ENCODE measurements at regions not wholly inside any gene's neighbourhood (a gene's known extent, or its start where the extent isn't known, plus 50 kb on each side); places are given as distances from the start of the nearest gene placed in this dataset.

DNA sequence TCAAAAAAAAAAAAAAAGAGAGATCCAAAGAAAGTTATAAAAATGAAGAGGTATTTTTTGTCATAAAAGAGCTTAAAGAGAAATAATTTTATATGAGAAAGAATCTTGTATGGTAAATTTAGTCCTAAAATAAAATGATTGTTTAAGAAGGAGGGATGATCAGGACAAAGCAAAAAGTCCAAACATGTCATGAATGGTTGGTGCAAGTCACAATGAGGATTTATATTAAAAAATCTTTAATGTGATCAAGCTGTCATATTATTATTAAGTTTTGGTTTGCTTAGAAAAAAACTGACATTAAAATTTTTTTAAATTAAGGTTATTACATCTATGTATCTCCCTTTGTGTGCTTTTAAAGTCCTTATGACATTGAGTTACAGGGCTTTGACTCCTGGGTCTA, 220.4 kb downstream of the TMEM26 start:
- no peak for ATAC-seq (ENCODE audit: low read depth)

DNA sequence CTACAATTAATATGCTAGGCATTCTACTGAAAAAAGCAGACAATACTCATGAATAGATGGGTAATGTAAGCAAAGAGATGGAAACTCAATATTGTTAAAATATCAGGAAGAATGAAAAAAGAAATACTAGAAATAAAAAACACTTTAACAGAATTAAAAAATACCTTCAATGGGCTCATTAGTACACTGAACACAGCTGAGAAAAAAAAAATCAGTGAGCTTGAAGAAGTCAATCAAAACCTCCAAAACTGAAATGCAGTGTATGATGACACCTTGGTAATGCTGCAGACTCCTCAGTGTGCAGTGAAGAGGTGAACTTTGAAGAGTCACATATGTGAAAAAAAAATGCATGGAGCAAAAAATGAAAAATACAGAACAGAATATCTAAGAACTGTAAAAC, 227.2 kb downstream of the TMEM26 start:
- POLR2A ChIA-PET, result interaction anchor here (0.7 kb wide), 1 partner anchor 1018 kb away, joined by 4 read pairs; no protein-coding TSS in a partner anchor
- Mint-ChIP-seq H3K4me1 (no peaks in the 10 kb centered on the region), H3K27me3 (peaks cover 12% of the 10 kb centered on the region), H3K4me3 (no peak overlapping the region), H3K9me3 (ENCODE audit: insufficient read depth) (peaks cover 5% of the 10 kb centered on the region), H3K27ac (no peak overlapping the region)
- H3K27me3 ChIP-seq (replicated peaks in 1 of 4; ENCODE audit: control extremely low read depth in 1 of 4, control insufficient read depth in 3 of 4, insufficient read depth in 4 of 4, low read length in 3 of 4), result no peaks in the 10 kb centered on the region
- intact Hi-C loops (cut with micrococcal nuclease), result no loop called here
- H2AFZ ChIP-seq (ENCODE audit: insufficient read depth, low read depth, low read length, poor library complexity, severe bottlenecking), result no peak overlapping the region
- H3K9me3 ChIP-seq (ENCODE audit: control extremely low read depth in 1 of 3, control insufficient read depth in 2 of 3, insufficient read depth in 1 of 3, low read length in 2 of 3), result peaks cover 4 to 16% (median 15%) of the 10 kb centered on the region in 3 donors
- H4K20me1 ChIP-seq (ENCODE audit: control insufficient read depth, insufficient read depth, low read length, poor library complexity, severe bottlenecking), result no peaks in the 10 kb centered on the region
- no peak for DNase-seq
- no peak overlapping the region for H3K4me3 ChIP-seq (ENCODE audit: control extremely low read depth in 1 of 5, extremely low read depth in 1 of 5, insufficient read depth in 1 of 5, low read depth in 2 of 5, low read length in 4 of 5)
- H3K4me1 ChIP-seq (ENCODE audit: control insufficient read depth in 2 of 2, insufficient read depth in 2 of 2, low read length in 2 of 2), result no peaks in the 10 kb centered on the region
- no peak for ATAC-seq (ENCODE audit: low read depth)
- no peak overlapping the region for H3K4me2 ChIP-seq (replicated peaks; ENCODE audit: low read depth, low read length, poor library complexity, severe bottlenecking)
- no peaks in the 10 kb centered on the region for H3K79me2 ChIP-seq (ENCODE audit: control insufficient read depth, insufficient read depth, low read length)
- TF ChIP-seq EZH2 (IDR thresholded peaks at IDR 0.05; ENCODE audit: borderline replicate concordance, insufficient read depth, low read depth, low read length, poor library complexity, severe bottlenecking), result no peak
- TF ChIP-seq, protein P1, sequence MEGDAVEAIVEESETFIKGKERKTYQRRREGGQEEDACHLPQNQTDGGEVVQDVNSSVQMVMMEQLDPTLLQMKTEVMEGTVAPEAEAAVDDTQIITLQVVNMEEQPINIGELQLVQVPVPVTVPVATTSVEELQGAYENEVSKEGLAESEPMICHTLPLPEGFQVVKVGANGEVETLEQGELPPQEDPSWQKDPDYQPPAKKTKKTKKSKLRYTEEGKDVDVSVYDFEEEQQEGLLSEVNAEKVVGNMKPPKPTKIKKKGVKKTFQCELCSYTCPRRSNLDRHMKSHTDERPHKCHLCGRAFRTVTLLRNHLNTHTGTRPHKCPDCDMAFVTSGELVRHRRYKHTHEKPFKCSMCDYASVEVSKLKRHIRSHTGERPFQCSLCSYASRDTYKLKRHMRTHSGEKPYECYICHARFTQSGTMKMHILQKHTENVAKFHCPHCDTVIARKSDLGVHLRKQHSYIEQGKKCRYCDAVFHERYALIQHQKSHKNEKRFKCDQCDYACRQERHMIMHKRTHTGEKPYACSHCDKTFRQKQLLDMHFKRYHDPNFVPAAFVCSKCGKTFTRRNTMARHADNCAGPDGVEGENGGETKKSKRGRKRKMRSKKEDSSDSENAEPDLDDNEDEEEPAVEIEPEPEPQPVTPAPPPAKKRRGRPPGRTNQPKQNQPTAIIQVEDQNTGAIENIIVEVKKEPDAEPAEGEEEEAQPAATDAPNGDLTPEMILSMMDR (IDR thresholded peaks at IDR 0.05), result no peak
- CTCF ChIA-PET, result no interaction called here
- no peaks in the 10 kb centered on the region for H3K36me3 ChIP-seq (replicated peaks in 1 of 2; ENCODE audit: control extremely low read depth in 1 of 2, control insufficient read depth in 1 of 2, extremely low read depth in 1 of 2, insufficient read depth in 2 of 2, low read length in 1 of 2)
- no peak overlapping the region for H3K27ac ChIP-seq (ENCODE audit: low read length in 2 of 2)
- no peak overlapping the region for H3K9ac ChIP-seq (ENCODE audit: low read length)

More for the DNA sequence above, 220.4 kb downstream of the TMEM26 start:
- no peak overlapping the region for H3K27ac ChIP-seq (ENCODE audit: low read length in 2 of 2)
- no peak overlapping the region for H2AFZ ChIP-seq (ENCODE audit: insufficient read depth, low read depth, low read length, poor library complexity, severe bottlenecking)
- no peaks in the 10 kb centered on the region for H3K79me2 ChIP-seq (ENCODE audit: control insufficient read depth, insufficient read depth, low read length)
- Mint-ChIP-seq H3K4me1 (no peaks in the 10 kb centered on the region), H3K4me3 (no peak overlapping the region), H3K27ac (no peak overlapping the region), H3K27me3 (peaks cover 8% of the 10 kb centered on the region), H3K9me3 (ENCODE audit: insufficient read depth) (no peaks in the 10 kb centered on the region)
- no peaks in the 10 kb centered on the region for H3K27me3 ChIP-seq (replicated peaks in 1 of 4; ENCODE audit: control extremely low read depth in 1 of 4, control insufficient read depth in 3 of 4, insufficient read depth in 4 of 4, low read length in 3 of 4)
- no peak for DNase-seq
- H3K9ac ChIP-seq (ENCODE audit: low read length), result no peak overlapping the region
- peaks cover 0 to 8% (median 1%) of the 10 kb centered on the region in 3 donors for H3K9me3 ChIP-seq (ENCODE audit: control extremely low read depth in 1 of 3, control insufficient read depth in 2 of 3, insufficient read depth in 1 of 3, low read length in 2 of 3)
- TF ChIP-seq EZH2 (IDR thresholded peaks at IDR 0.05; ENCODE audit: borderline replicate concordance, insufficient read depth, low read depth, low read length, poor library complexity, severe bottlenecking), result no peak
- TF ChIP-seq, protein P1 (IDR thresholded peaks at IDR 0.05), result no peak
- no peaks in the 10 kb centered on the region for H4K20me1 ChIP-seq (ENCODE audit: control insufficient read depth, insufficient read depth, low read length, poor library complexity, severe bottlenecking)
- H3K4me2 ChIP-seq (replicated peaks; ENCODE audit: low read depth, low read length, poor library complexity, severe bottlenecking), result no peak overlapping the region
- no peaks in the 10 kb centered on the region for H3K4me1 ChIP-seq (ENCODE audit: control insufficient read depth in 2 of 2, insufficient read depth in 2 of 2, low read length in 2 of 2)
- ChIA-PET CTCF (interaction anchor here (1.3 kb wide), 1 partner anchor 17 kb away, joined by 4 read pairs; no protein-coding TSS in a partner anchor), POLR2A (no interaction called here)
- H3K4me3 ChIP-seq (ENCODE audit: control extremely low read depth in 1 of 5, extremely low read depth in 1 of 5, insufficient read depth in 1 of 5, low read depth in 2 of 5, low read length in 4 of 5), result no peak overlapping the region
- H3K36me3 ChIP-seq (replicated peaks in 1 of 2; ENCODE audit: control extremely low read depth in 1 of 2, control insufficient read depth in 1 of 2, extremely low read depth in 1 of 2, insufficient read depth in 2 of 2, low read length in 1 of 2), result no peaks in the 10 kb centered on the region
- intact Hi-C loops (cut with micrococcal nuclease), result no loop called here

Measured in B cell (primary cell).